H1 (cell line): ENCODE measurements at regions not wholly inside any gene's neighbourhood (a gene's known extent, or its start where the extent isn't known, plus 50 kb on each side); places are given as distances from the start of the nearest gene placed in this dataset.

Experiments used
- CTCF ChIA-PET: fragments of 300-600 bp; sonication (Branson Sonifier 250); formaldehyde crosslinking; loops from one replicate; lab custom pipeline; 2021; ENCODE audit not compliant: partially characterized antibody; lab: Charles Lee
- POLR2A ChIA-PET: fragments of 300-600 bp; sonication (Branson Sonifier 250); formaldehyde crosslinking; loops from one replicate; lab custom pipeline; 2021; ENCODE audit warnings: inconsistent platforms; ENCODE audit not compliant: partially characterized antibody; lab: Charles Lee
- DNase-seq, 2 experiments: peaks; one replicate each; pipeline versions ENCODE4 v3.0.0 to v3.0.0-alpha.2; 2010 to 2022; ENCODE audit warnings: low spot score in 2 of 2, low read depth in 1 of 2, mixed read lengths in 1 of 2
- FAIRE-seq: peaks from 2 replicates; lab custom pipeline; 2011; peaks lifted over from hg19 to GRCh38; lab: Jason Lieb, UNC
- H2AFZ ChIP-seq: 2 replicates; pipeline ENCODE4 v1.8.1; 2012; ENCODE audit warnings: low read length, inconsistent platforms
- H2AK5ac ChIP-seq: 2 replicates; pipeline ENCODE4 v1.6.1; 2013; ENCODE audit warnings: low read depth, low read length
- H2BK120ac ChIP-seq: replicated peaks from 2 replicates; pipeline ENCODE3; 2013; ENCODE audit warnings: low read depth, low read length, inconsistent platforms
- H2BK12ac ChIP-seq: 2 replicates; pipeline ENCODE4 v1.6.1; 2013; ENCODE audit warnings: low read depth, low read length
- H2BK15ac ChIP-seq: 2 replicates; pipeline ENCODE4 v1.6.1; 2013; ENCODE audit warnings: low read length
- H2BK20ac ChIP-seq: 2 replicates; pipeline ENCODE4 v1.6.1; 2013; ENCODE audit warnings: low read length
- H2BK5ac ChIP-seq: 2 replicates; pipeline ENCODE4 v1.6.1; 2013; ENCODE audit warnings: low read depth, low read length
- H3K14ac ChIP-seq: 2 replicates; pipeline ENCODE4 v1.6.1; 2013; ENCODE audit warnings: inconsistent platforms; ENCODE audit not compliant: insufficient read length
- H3K18ac ChIP-seq: 2 replicates; pipeline ENCODE4 v1.6.1; 2013; ENCODE audit warnings: low read length; ENCODE audit errors: extremely low read depth
- H3K23ac ChIP-seq: 2 replicates; pipeline ENCODE4 v1.6.1; 2013; ENCODE audit warnings: inconsistent platforms; ENCODE audit not compliant: insufficient read length
- H3K23me2 ChIP-seq: 2 replicates; pipeline ENCODE4 v1.6.1; 2013; ENCODE audit warnings: low read depth, low read length
- H3K27ac ChIP-seq: 2 replicates; pipeline ENCODE4 v1.6.1; 2011; ENCODE audit warnings: low read depth, low read length, inconsistent platforms
- H3K27me3 ChIP-seq, 4 experiments: replicated peaks in 1 of 4; 1 replicate in 1 of 4; 2 replicates in 3 of 4; pipeline versions ENCODE4 v1.6.1 to v1.8.1; 2011 to 2013; ENCODE audit warnings: low read length in 3 of 4, mild to moderate bottlenecking in 3 of 4, inconsistent platforms in 2 of 4, mixed read lengths in 2 of 4, moderate library complexity in 1 of 4; ENCODE audit not compliant: control insufficient read depth in 3 of 4, insufficient read depth in 3 of 4; ENCODE audit errors: extremely low read depth in 1 of 4
- H3K36me3 ChIP-seq, 4 experiments: 2 replicates each; pipeline versions ENCODE4 v1.6.1 to v1.8.1; 2011 to 2013; ENCODE audit warnings: mild to moderate bottlenecking in 4 of 4, low read length in 3 of 4, moderate library complexity in 2 of 4, control low read depth in 1 of 4, inconsistent platforms in 1 of 4; ENCODE audit not compliant: insufficient read depth in 4 of 4, control insufficient read depth in 2 of 4
- H3K4ac ChIP-seq: replicated peaks from 2 replicates; pipeline ENCODE3; 2013; ENCODE audit warnings: low read length, low read depth, mixed read lengths, inconsistent platforms; ENCODE audit not compliant: insufficient read length
- H3K4me1 ChIP-seq, 4 experiments: replicated peaks in 1 of 4; 1 replicate in 1 of 4; 2 replicates in 3 of 4; pipeline versions ENCODE4 v1.6.1 to v1.8.1; 2011 to 2013; ENCODE audit warnings: low read length in 3 of 4, inconsistent platforms in 2 of 4, mixed read lengths in 1 of 4; ENCODE audit not compliant: insufficient read depth in 4 of 4, control insufficient read depth in 3 of 4
- H3K4me2 ChIP-seq, 2 experiments: 2 replicates each; pipeline versions ENCODE4 v1.6.1 to v1.8.1; 2011 to 2013; ENCODE audit warnings: low read depth in 2 of 2, low read length in 2 of 2, control low read depth in 1 of 2, inconsistent platforms in 1 of 2, mild to moderate bottlenecking in 1 of 2; ENCODE audit not compliant: insufficient read depth in 1 of 2
- H3K4me3 ChIP-seq, 4 experiments: fragments of 200-600, 300-600 bp in 1 of 4; sonication (generic), shearing (Covaris generic), sonication (Bioruptor Twin) in 1 of 4; 2 replicates each; pipeline versions ENCODE4 v1.5.1 to v1.8.1; 2011 to 2016; ENCODE audit warnings: low read length in 4 of 4, low read depth in 3 of 4, control low read depth in 2 of 4, inconsistent platforms in 2 of 4, mild to moderate bottlenecking in 2 of 4, mixed read lengths in 1 of 4, moderate library complexity in 1 of 4; ENCODE audit not compliant: insufficient read depth in 2 of 4; ENCODE audit errors: extremely low read depth in 1 of 4
- H3K56ac ChIP-seq: replicated peaks from 2 replicates; pipeline ENCODE3; 2013; ENCODE audit warnings: low read depth, mild to moderate bottlenecking, mixed read lengths, low read length, inconsistent platforms; ENCODE audit not compliant: insufficient read length
- H3K79me1 ChIP-seq: 2 replicates; pipeline ENCODE4 v1.6.1; 2013; ENCODE audit warnings: low read depth, low read length, control low read depth
- H3K79me2 ChIP-seq, 2 experiments: 2 replicates each; pipeline versions ENCODE4 v1.6.1 to v1.8.1; 2012 to 2013; ENCODE audit warnings: low read length in 2 of 2, mild to moderate bottlenecking in 2 of 2, inconsistent platforms in 1 of 2; ENCODE audit not compliant: insufficient read depth in 2 of 2, control insufficient read depth in 1 of 2
- H3K9ac ChIP-seq, 4 experiments: replicated peaks in 1 of 4; 1 replicate in 1 of 4; 2 replicates in 3 of 4; pipeline versions ENCODE4 v1.6.1 to v1.8.1; 2011 to 2013; ENCODE audit warnings: low read depth in 3 of 4, low read length in 3 of 4, control low read depth in 2 of 4, mild to moderate bottlenecking in 2 of 4, moderate library complexity in 2 of 4, inconsistent platforms in 1 of 4; ENCODE audit errors: extremely low read depth in 1 of 4
- H3K9me3 ChIP-seq, 2 experiments: 2 replicates each; pipeline versions ENCODE4 v1.6.1 to v1.8.1; 2012 to 2013; ENCODE audit warnings: mild to moderate bottlenecking in 2 of 2, moderate library complexity in 2 of 2, control low read depth in 1 of 2, inconsistent platforms in 1 of 2, low read depth in 1 of 2, low read length in 1 of 2, mixed read lengths in 1 of 2; ENCODE audit not compliant: insufficient read depth in 2 of 2
- H4K20me1 ChIP-seq, 2 experiments: replicated peaks in 1 of 2; 2 replicates each; pipeline versions ENCODE3 to v1.8.1; 2011 to 2013; ENCODE audit warnings: inconsistent platforms in 2 of 2, low read length in 2 of 2, mild to moderate bottlenecking in 1 of 2; ENCODE audit not compliant: insufficient read depth in 2 of 2, control insufficient read depth in 1 of 2
- H4K5ac ChIP-seq: 2 replicates; pipeline ENCODE4 v1.6.1; 2013; ENCODE audit warnings: low read length, low read depth, mixed read lengths, inconsistent platforms; ENCODE audit not compliant: insufficient read length
- H4K8ac ChIP-seq: 2 replicates; pipeline ENCODE4 v1.8.0; 2013; ENCODE audit warnings: mild to moderate bottlenecking, moderate library complexity, low read length, inconsistent platforms; ENCODE audit not compliant: insufficient read depth; ENCODE audit errors: extremely low read depth
- H4K91ac ChIP-seq: replicated peaks from 2 replicates; pipeline ENCODE3; 2013; ENCODE audit warnings: low read length, mixed read lengths, inconsistent platforms; ENCODE audit not compliant: insufficient read length
- BCL11A ChIP-seq, 2 experiments: IDR thresholded peaks; one replicate each; pipeline ENCODE4 v1.6.1; 2011; ENCODE audit warnings: low read depth in 2 of 2, low read length in 2 of 2, mild to moderate bottlenecking in 2 of 2
- MAFK ChIP-seq: IDR thresholded peaks from 2 replicates; pipeline ENCODE4 v1.6.1; 2012; ENCODE audit warnings: low read depth, mild to moderate bottlenecking, improper control_type of control experiment, low read length
- NRF1 ChIP-seq: IDR thresholded peaks from 2 replicates; pipeline ENCODE4 v1.6.1; 2011; ENCODE audit warnings: mild to moderate bottlenecking, low read depth, low read length, improper control_type of control experiment
- RAD21 ChIP-seq, 2 experiments: IDR thresholded peaks in 1 of 2; conservative IDR thresholded peaks in 1 of 2; 2 replicates each; pipeline ENCODE4 v1.6.1; 2011; ENCODE audit warnings: low read depth in 2 of 2, low read length in 2 of 2, improper control_type of control experiment in 1 of 2, inconsistent platforms in 1 of 2, mild to moderate bottlenecking in 1 of 2, moderate library complexity in 1 of 2
- SIRT6 ChIP-seq: IDR thresholded peaks from one replicate; pipeline ENCODE4 v1.7.1; 2012; ENCODE audit warnings: low read length, inconsistent platforms
- WGBS, 2 experiments: shearing (Covaris generic) in 1 of 2; methylation state at CpG; one replicate each; pipeline versions ENCODE4 v1.1.6 to v1.1.7; 2013 to 2015; ENCODE audit warnings: low lambda C conversion rate in 2 of 2, mixed read lengths in 2 of 2, inconsistent platforms in 1 of 2, low coverage in 1 of 2, missing lambda C conversion rate in 1 of 2; ENCODE audit not compliant: insufficient replicate concordance in 2 of 2, insufficient coverage in 1 of 2, insufficient read length in 1 of 2; ENCODE audit errors: extremely low coverage in 1 of 2, missing lambda C conversion rate in 1 of 2; 5-methylcytosine and 5-hydroxymethylcytosine counted together

DNA sequence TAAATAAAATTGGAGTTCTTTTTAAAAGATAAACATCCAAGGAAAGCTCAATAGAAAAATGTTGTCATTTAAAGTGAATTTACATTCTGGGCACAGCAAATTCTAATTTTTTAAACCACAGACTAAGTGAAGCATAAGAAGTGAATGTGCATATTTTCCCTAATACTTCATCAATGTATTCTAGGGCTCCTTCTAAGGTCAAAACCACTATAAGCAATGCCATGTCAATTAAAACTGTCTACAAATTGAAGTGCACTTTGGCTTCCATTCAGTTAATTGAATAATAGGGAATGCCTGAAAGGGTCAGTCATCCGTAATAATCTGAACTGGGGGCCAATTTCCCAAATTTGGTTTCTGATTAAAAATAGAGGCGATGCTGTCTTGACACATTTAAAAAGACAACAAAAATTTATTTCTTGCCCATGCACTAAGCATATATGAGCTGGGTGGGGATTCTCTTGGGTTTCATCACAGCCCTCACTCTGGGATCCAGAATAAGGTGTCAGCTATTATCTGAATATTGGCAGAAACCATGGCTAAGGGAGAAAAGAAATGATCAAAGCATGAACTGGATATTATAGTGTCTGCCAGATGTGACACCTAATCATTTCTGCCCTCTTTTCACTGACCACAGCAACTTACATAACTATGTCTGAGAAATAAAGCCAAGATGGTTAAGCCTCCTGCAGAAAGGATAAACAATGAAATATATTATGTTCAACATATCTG is 660.6 kb upstream of the B3GALT2 start:
- Histone ChIP-seq H3K4me3 (no peak overlapping the region), H3K79me1 (no peaks in the 10 kb centered on the region), H2BK120ac (no peak overlapping the region), H2AFZ (no peak overlapping the region), H3K4me1 (no peaks in the 10 kb centered on the region), H3K56ac (no peak overlapping the region), H3K27me3 (no peaks in the 10 kb centered on the region), H3K9me3 (no peaks in the 10 kb centered on the region), H3K4me2 (no peak overlapping the region), H2BK12ac (no peak overlapping the region), H2BK20ac (no peak overlapping the region), H3K36me3 (no peaks in the 10 kb centered on the region), H3K23ac (no peak overlapping the region), H4K8ac (no peak overlapping the region), H3K4ac (no peak overlapping the region), H2BK5ac (no peak overlapping the region), H4K5ac (no peak overlapping the region), H3K23me2 (no peaks in the 10 kb centered on the region), H3K79me2 (no peaks in the 10 kb centered on the region), H3K14ac (no peak overlapping the region), H3K9ac (no peak overlapping the region), H4K20me1 (no peaks in the 10 kb centered on the region), H4K91ac (no peak overlapping the region), H3K27ac (no peak overlapping the region), H2AK5ac (no peak overlapping the region), H3K18ac (no peak overlapping the region), H2BK15ac (no peak overlapping the region)
- DNase-seq (no peak), FAIRE-seq (no peak)
- no peak for TF ChIP-seq NRF1
- TF ChIP-seq SIRT6, result no peak
- no peak for TF ChIP-seq RAD21 (IDR thresholded peaks at IDR 0.05 in 1 of 2, conservative IDR thresholded peaks at IDR 0.05 in 1 of 2; ENCODE audit: low read depth in 2 of 2, low read length in 2 of 2)
- TF ChIP-seq BCL11A (IDR thresholded peaks at IDR 0.05; ENCODE audit: low read depth in 2 of 2, low read length in 2 of 2), result no peak
- TF ChIP-seq MAFK, result no peak
- CTCF ChIA-PET, result interaction anchor here (0.7 kb wide), 2 partner anchors 8 to 350 kb away, joined by 3 read pairs; no protein-coding TSS in a partner anchor
- POLR2A ChIA-PET, result interaction anchor here (0.6 kb wide), 1 partner anchor 363 kb away, joined by 3 read pairs; no protein-coding TSS in a partner anchor
- WGBS, 2 experiments, result 87% methylated on average over 2 of the region's 2 CpGs; no CpG with 5 or more reads in 1 of the 2 experiments
